ENCODE measurements at regions not wholly inside any gene's neighbourhood (a gene's known extent, or its start where the extent isn't known, plus 50 kb on each side); places are given as distances from the start of the nearest gene placed in this dataset.
"Not testable (repeated sequence)": the region's sequence is repeated elsewhere in the genome, so short reads cannot be mapped to it uniquely, and the experiment has no call there.

DNA sequence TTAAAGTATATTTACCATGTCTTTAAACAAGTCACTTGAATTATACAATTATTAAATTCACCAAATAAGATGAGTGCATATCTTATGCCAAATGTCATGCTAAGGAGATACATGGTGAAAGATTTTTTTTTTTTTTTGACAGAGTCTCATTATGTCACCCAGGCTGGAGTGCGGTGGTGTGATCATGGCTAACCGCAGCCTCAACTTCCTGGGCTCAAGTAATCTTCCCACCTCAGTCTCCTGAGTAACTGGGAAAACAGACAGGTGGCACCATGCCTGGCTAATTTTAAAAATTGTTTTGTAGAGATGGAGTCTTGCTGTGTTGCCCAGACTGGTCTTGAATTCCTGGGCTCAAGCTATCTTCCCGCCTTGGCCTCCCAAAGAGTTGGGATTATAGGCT, 149.0 kb upstream of the GOT2 start (continued):
- TF ChIP-seq, protein P1, sequence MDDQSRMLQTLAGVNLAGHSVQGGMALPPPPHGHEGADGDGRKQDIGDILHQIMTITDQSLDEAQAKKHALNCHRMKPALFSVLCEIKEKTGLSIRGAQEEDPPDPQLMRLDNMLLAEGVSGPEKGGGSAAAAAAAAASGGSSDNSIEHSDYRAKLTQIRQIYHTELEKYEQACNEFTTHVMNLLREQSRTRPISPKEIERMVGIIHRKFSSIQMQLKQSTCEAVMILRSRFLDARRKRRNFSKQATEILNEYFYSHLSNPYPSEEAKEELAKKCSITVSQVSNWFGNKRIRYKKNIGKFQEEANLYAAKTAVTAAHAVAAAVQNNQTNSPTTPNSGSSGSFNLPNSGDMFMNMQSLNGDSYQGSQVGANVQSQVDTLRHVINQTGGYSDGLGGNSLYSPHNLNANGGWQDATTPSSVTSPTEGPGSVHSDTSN (IDR thresholded peaks at IDR 0.05), result no peak

DNA sequence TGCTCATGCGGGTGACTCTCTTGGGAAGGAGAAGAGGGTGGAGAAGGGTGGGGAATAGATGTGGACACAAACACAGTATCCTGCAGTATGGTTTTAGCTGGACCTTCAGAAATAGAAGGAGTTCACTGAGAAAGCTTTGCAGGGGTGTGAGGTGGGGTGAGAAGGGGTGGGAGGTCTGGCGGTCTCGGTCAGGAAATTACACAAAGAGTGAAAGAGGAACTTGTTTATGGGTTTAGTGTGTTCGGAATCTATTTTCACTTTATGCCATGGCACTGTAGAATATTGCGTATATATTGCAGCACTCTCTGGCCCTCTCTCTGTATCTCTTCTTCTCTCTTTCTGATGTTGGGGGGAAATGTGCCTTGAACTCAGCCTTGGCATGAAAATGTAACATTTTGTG, 148.2 kb upstream of the GOT2 start:
- H3K4me2 ChIP-seq, result no peak overlapping the region
- POLR2A ChIA-PET, result no interaction called here
- FAIRE-seq, result no peak

DNA sequence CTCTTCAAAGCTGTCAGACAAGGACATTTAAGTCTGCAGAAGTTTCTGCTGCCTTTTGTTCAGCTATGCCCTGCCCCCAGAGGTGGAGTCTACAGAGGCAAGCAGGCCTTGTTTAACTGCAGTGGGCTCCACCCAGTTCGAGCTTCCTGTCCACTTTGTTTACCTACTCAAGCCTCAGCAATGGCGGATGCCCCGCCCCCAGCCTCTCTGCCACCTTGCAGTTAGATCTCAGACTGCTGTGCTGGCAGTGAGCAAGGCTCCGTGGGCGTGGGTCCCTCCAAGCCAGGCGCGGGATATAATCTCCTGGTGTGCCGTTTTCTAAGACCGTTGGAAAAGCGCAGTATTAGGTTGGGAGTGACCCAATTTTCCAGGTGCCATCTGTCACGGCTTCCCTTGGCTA, 144.5 kb upstream of the GOT2 start:
- ATAC-seq, FAIRE-seq: not testable (repeated sequence)

More for the DNA sequence above, 148.2 kb upstream of the GOT2 start:
- no peak for TF ChIP-seq HDAC2 (IDR thresholded peaks at IDR 0.05)
- TF ChIP-seq, protein P2, sequence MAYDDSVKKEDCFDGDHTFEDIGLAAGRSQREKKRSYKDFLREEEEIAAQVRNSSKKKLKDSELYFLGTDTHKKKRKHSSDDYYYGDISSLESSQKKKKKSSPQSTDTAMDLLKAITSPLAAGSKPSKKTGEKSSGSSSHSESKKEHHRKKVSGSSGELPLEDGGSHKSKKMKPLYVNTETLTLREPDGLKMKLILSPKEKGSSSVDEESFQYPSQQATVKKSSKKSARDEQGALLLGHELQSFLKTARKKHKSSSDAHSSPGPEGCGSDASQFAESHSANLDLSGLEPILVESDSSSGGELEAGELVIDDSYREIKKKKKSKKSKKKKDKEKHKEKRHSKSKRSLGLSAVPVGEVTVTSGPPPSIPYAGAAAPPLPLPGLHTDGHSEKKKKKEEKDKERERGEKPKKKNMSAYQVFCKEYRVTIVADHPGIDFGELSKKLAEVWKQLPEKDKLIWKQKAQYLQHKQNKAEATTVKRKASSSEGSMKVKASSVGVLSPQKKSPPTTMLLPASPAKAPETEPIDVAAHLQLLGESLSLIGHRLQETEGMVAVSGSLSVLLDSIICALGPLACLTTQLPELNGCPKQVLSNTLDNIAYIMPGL (CRISPR knock-in tag; IDR thresholded peaks at IDR 0.05; ENCODE audit: borderline replicate concordance), result no peak
- TF ChIP-seq, protein P3, sequence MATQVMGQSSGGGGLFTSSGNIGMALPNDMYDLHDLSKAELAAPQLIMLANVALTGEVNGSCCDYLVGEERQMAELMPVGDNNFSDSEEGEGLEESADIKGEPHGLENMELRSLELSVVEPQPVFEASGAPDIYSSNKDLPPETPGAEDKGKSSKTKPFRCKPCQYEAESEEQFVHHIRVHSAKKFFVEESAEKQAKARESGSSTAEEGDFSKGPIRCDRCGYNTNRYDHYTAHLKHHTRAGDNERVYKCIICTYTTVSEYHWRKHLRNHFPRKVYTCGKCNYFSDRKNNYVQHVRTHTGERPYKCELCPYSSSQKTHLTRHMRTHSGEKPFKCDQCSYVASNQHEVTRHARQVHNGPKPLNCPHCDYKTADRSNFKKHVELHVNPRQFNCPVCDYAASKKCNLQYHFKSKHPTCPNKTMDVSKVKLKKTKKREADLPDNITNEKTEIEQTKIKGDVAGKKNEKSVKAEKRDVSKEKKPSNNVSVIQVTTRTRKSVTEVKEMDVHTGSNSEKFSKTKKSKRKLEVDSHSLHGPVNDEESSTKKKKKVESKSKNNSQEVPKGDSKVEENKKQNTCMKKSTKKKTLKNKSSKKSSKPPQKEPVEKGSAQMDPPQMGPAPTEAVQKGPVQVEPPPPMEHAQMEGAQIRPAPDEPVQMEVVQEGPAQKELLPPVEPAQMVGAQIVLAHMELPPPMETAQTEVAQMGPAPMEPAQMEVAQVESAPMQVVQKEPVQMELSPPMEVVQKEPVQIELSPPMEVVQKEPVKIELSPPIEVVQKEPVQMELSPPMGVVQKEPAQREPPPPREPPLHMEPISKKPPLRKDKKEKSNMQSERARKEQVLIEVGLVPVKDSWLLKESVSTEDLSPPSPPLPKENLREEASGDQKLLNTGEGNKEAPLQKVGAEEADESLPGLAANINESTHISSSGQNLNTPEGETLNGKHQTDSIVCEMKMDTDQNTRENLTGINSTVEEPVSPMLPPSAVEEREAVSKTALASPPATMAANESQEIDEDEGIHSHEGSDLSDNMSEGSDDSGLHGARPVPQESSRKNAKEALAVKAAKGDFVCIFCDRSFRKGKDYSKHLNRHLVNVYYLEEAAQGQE (IDR thresholded peaks at IDR 0.05), result no peak
- TF ChIP-seq MYC (IDR thresholded peaks at IDR 0.05; ENCODE audit: borderline replicate concordance, low read length), result no peak
- TF ChIP-seq, protein P4, sequence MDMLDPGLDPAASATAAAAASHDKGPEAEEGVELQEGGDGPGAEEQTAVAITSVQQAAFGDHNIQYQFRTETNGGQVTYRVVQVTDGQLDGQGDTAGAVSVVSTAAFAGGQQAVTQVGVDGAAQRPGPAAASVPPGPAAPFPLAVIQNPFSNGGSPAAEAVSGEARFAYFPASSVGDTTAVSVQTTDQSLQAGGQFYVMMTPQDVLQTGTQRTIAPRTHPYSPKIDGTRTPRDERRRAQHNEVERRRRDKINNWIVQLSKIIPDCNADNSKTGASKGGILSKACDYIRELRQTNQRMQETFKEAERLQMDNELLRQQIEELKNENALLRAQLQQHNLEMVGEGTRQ (IDR thresholded peaks at IDR 0.05), result no peak
- no peak for TF ChIP-seq TP53 (CRISPR knock-in tag; IDR thresholded peaks at IDR 0.05)
- TF ChIP-seq HOXA7 (CRISPR knock-in tag; IDR thresholded peaks at IDR 0.05), result no peak
- no peak for TF ChIP-seq ZFP36 (IDR thresholded peaks at IDR 0.05; ENCODE audit: borderline replicate concordance, partially characterized antibody)
- H3K27ac ChIP-seq, result no peak overlapping the region
- CTCF ChIA-PET, result no interaction called here
- H3K4me3 ChIP-seq, result no peak overlapping the region
- no peaks in the 10 kb centered on the region for H3K4me1 ChIP-seq
- H3K9me3 ChIP-seq, result peaks cover 8% of the 10 kb centered on the region; the same call in 1 of the 3 replicates
- no peak for ATAC-seq
- WGBS (ENCODE audit: missing lambda C conversion rate), result 64% methylated on average over 5 of the region's 5 CpGs
- DNase-seq (ENCODE audit: low read depth in 1 of 2, low spot score in 1 of 2), result no peak

DNA sequence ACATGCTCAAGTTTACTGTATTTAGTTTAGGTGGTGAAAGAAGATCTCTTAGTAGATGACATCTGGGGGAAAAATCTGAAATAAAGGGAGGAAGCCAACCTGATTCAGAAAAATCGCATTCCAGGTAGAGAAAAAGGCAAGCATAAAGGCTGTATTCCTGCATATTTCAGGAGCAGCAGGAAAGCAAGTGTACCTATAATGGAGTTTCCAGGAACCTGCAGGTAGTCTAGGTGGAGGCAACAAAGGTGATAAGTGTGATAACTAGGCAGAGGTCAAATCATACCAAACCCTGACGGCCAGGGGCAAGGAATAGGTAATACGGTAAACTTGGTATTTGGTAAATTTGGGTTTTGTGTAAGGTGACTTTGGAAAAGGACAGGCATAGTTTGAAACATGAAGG, 132.8 kb upstream of the GOT2 start:
- Histone ChIP-seq H3K4me1 (no peaks in the 10 kb centered on the region), H3K27ac (no peak overlapping the region), H3K9me3 (no peaks in the 10 kb centered on the region), H3K4me3 (no peak overlapping the region), H3K4me2 (no peak overlapping the region)
- TF ChIP-seq EP300 (IDR thresholded peaks at IDR 0.05) (no peak), NFE2L2 (conservative IDR thresholded peaks at IDR 0.05; ENCODE audit: low read length) (no peak), MAFK (IDR thresholded peaks at IDR 0.05; ENCODE audit: partially characterized antibody) (no peak)
- TF ChIP-seq, protein P5, sequence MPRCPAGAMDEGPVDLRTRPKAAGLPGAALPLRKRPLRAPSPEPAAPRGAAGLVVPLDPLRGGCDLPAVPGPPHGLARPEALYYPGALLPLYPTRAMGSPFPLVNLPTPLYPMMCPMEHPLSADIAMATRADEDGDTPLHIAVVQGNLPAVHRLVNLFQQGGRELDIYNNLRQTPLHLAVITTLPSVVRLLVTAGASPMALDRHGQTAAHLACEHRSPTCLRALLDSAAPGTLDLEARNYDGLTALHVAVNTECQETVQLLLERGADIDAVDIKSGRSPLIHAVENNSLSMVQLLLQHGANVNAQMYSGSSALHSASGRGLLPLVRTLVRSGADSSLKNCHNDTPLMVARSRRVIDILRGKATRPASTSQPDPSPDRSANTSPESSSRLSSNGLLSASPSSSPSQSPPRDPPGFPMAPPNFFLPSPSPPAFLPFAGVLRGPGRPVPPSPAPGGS (IDR thresholded peaks at IDR 0.05), result no peak
- POLR2A ChIA-PET, result no interaction called here
- DNase-seq (ENCODE audit: low read depth in 1 of 2, low spot score in 1 of 2), result no peak
- FAIRE-seq, result peak; percentile 28
- 37% methylated on average over 3 of the region's 3 CpGs for WGBS (ENCODE audit: missing lambda C conversion rate)
- no peak for ATAC-seq
- CTCF ChIA-PET, result no interaction called here

More for the DNA sequence above, 144.5 kb upstream of the GOT2 start:
- H3K9me3 ChIP-seq, H3K4me1 ChIP-seq, CTCF ChIA-PET, H3K4me3 ChIP-seq, POLR2A ChIA-PET, H3K27ac ChIP-seq: not testable (repeated sequence)
- H3K4me2 ChIP-seq, result 0 out of 3 replicates have a peak overlapping the region, but pooled peaks have one; percentile 14
- peak in 1 of 2 experiments; percentile 12 for DNase-seq (ENCODE audit: low read depth in 1 of 2, low spot score in 1 of 2)
- WGBS (ENCODE audit: missing lambda C conversion rate), result 39% methylated on average over 6 of the region's 11 CpGs
